ENCODE measurements at regions not wholly inside any gene's neighbourhood (a gene's known extent, or its start where the extent isn't known, plus 50 kb on each side); places are given as distances from the start of the nearest gene placed in this dataset.

GRCh38 chr10:62562795-62563194, 188.6 kb downstream of the ZNF365 start:
- Histone ChIP-seq H3K4me3 (replicated peaks in 1 of 3; ENCODE audit: insufficient read depth in 1 of 3, low read depth in 1 of 3, low read length in 3 of 3) (no peak overlapping the region), H3K9me3 (replicated peaks; ENCODE audit: control insufficient read depth, insufficient read depth, low read length) (no peaks in the 10 kb centered on the region), H3K36me3 (ENCODE audit: control insufficient read depth in 2 of 2, extremely low read depth in 1 of 2, insufficient read depth in 2 of 2, low read length in 2 of 2) (no peaks in the 10 kb centered on the region), H2AFZ (ENCODE audit: low read depth, low read length) (no peak overlapping the region), H3K9ac (replicated peaks; ENCODE audit: extremely low read depth, insufficient read depth, low read length) (no peak overlapping the region), H3K27me3 (ENCODE audit: control insufficient read depth in 2 of 2, insufficient read depth in 2 of 2, low read length in 2 of 2) (peaks cover 0 to 3% of the 10 kb centered on the region in 2 experiments), H3K27ac (ENCODE audit: insufficient read depth, low read depth, low read length) (no peak overlapping the region), H3K9me1 (replicated peaks; ENCODE audit: control insufficient read depth, extremely low read depth, insufficient read depth, low read length) (no peaks in the 10 kb centered on the region), H4K20me1 (replicated peaks; ENCODE audit: control insufficient read depth, extremely low read depth, insufficient read depth, low read length) (no peaks in the 10 kb centered on the region), H3K79me2 (ENCODE audit: control insufficient read depth, insufficient read depth, low read length) (no peaks in the 10 kb centered on the region), H3K4me1 (ENCODE audit: control insufficient read depth, extremely low read depth, insufficient read depth, low read length) (no peaks in the 10 kb centered on the region), H3K4me2 (ENCODE audit: insufficient read depth, low read length) (no peak overlapping the region)
- dilution Hi-C loops (cut with MboI; ENCODE audit: extremely low pct_ligation_motif_present, low sequenced_read_pairs) (no loop called here), intact Hi-C loops (cut with micrococcal nuclease) (no loop called here)
- ChIA-PET POLR2A (no interaction called here), CTCF (interaction anchor here (1.0 kb wide), 1 partner anchor 48 kb away, joined by 3 read pairs; no protein-coding TSS in a partner anchor)
- no peak for DNase-seq (ENCODE audit: low read depth, low spot score)
- no TSS peak for BruUV-seq (replicated peaks)
- no peak for FAIRE-seq
- TF ChIP-seq MAX (IDR thresholded peaks at IDR 0.05; ENCODE audit: insufficient read depth, insufficient read length), result no peak
- no peak for TF ChIP-seq CTCF (IDR thresholded peaks at IDR 0.05; ENCODE audit: extremely low read depth in 1 of 2, insufficient read depth in 1 of 2, low read depth in 1 of 2, low read length in 2 of 2)

- no peaks in the 10 kb centered on the region for H3K9me1 ChIP-seq (replicated peaks; ENCODE audit: control insufficient read depth, extremely low read depth, insufficient read depth, low read length)
- H3K27me3 ChIP-seq (ENCODE audit: control insufficient read depth in 2 of 2, insufficient read depth in 2 of 2, low read length in 2 of 2), result peaks cover 0 to 9% of the 10 kb centered on the region in 2 experiments
- H3K27ac ChIP-seq (ENCODE audit: insufficient read depth, low read depth, low read length), result no peak overlapping the region
- dilution Hi-C loops (cut with MboI; ENCODE audit: extremely low pct_ligation_motif_present, low sequenced_read_pairs), result no loop called here
- no peak overlapping the region for H2AFZ ChIP-seq (ENCODE audit: low read depth, low read length)
- no peak for DNase-seq (ENCODE audit: low read depth, low spot score)
- CTCF ChIA-PET, result no interaction called here
- no TSS peak for BruUV-seq (replicated peaks)
- H3K4me1 ChIP-seq (ENCODE audit: control insufficient read depth, extremely low read depth, insufficient read depth, low read length), result no peaks in the 10 kb centered on the region
- no peaks in the 10 kb centered on the region for H3K79me2 ChIP-seq (ENCODE audit: control insufficient read depth, insufficient read depth, low read length)
- H4K20me1 ChIP-seq (replicated peaks; ENCODE audit: control insufficient read depth, extremely low read depth, insufficient read depth, low read length), result no peaks in the 10 kb centered on the region
- H3K4me3 ChIP-seq (replicated peaks in 1 of 3; ENCODE audit: insufficient read depth in 1 of 3, low read depth in 1 of 3, low read length in 3 of 3), result no peak overlapping the region
- intact Hi-C loops (cut with micrococcal nuclease), result no loop called here
- H3K9ac ChIP-seq (replicated peaks; ENCODE audit: extremely low read depth, insufficient read depth, low read length), result no peak overlapping the region
- H3K9me3 ChIP-seq (replicated peaks; ENCODE audit: control insufficient read depth, insufficient read depth, low read length), result no peaks in the 10 kb centered on the region
- H3K4me2 ChIP-seq (ENCODE audit: insufficient read depth, low read length), result no peak overlapping the region
- POLR2A ChIA-PET, result no interaction called here
- TF ChIP-seq MAX (IDR thresholded peaks at IDR 0.05; ENCODE audit: insufficient read depth, insufficient read length) (no peak), FOS (IDR thresholded peaks at IDR 0.05; ENCODE audit: borderline replicate concordance, insufficient read depth, low read length) (no peak), JUN (IDR thresholded peaks at IDR 0.05; ENCODE audit: borderline replicate concordance, insufficient read depth, insufficient read length, low read depth) (no peak), POLR2A (IDR thresholded peaks at IDR 0.05; ENCODE audit: low read depth, low read length) (no peak), MYC (IDR thresholded peaks at IDR 0.05; ENCODE audit: low read depth, low read length) (no peak), GATA2 (IDR thresholded peaks at IDR 0.05; ENCODE audit: insufficient read depth, insufficient read length, low read depth, low read length) (no peak), EZH2 (IDR thresholded peaks at IDR 0.05; ENCODE audit: borderline replicate concordance, low read depth, low read length, severe bottlenecking) (no peak), POLR2AphosphoS5 (IDR thresholded peaks at IDR 0.05; ENCODE audit: insufficient read depth, low read depth, low read length) (no peak), CTCF (IDR thresholded peaks at IDR 0.05; ENCODE audit: extremely low read depth in 1 of 2, insufficient read depth in 1 of 2, low read depth in 1 of 2, low read length in 2 of 2) (no peak)
- H3K36me3 ChIP-seq (ENCODE audit: control insufficient read depth in 2 of 2, extremely low read depth in 1 of 2, insufficient read depth in 2 of 2, low read length in 2 of 2), result no peaks in the 10 kb centered on the region
- FAIRE-seq, result no peak
Measured at GRCh38 chr10:62573929-62574328, 199.8 kb downstream of the ZNF365 start.
